Astrocyte of the cerebellum (primary cell): ENCODE measurements at regions not wholly inside any gene's neighbourhood (a gene's known extent, or its start where the extent isn't known, plus 50 kb on each side); places are given as distances from the start of the nearest gene placed in this dataset.

Source experiments
- DNase-seq: peaks from one replicate; pipeline ENCODE4 v3.0.0-alpha.2; 2011; ENCODE audit warnings: low read depth
- H3K4me3 ChIP-seq: 2 replicates; pipeline ENCODE4 v1.5.1; 2011; ENCODE audit warnings: mild to moderate bottlenecking, low read depth, low read length, moderate library complexity
- CTCF ChIP-seq: IDR thresholded peaks from 2 replicates; pipeline ENCODE4 v1.5.1; 2012; ENCODE audit warnings: low read length, low read depth, moderate library complexity, mild to moderate bottlenecking; ENCODE audit errors: missing control alignments
- in situ Hi-C: cut with HindIII; loops from 2 replicates; pipeline ENCODE4 v1.10.0; 2017; ENCODE audit warnings: low sequenced_read_pairs

- no peak for DNase-seq
- in situ Hi-C loops, result no loop called here
Measured at GRCh38 chr13:77387607-77388200, 60.8 kb upstream of the MYCBP2 start.

GRCh38 chr13:77386880-77387606 is 60.1 kb upstream of the MYCBP2 start:
- TF ChIP-seq CTCF, result no peak
- peak; percentile 73 for DNase-seq
- in situ Hi-C loops, result no loop called here
- H3K4me3 ChIP-seq, result no peak overlapping the region

More at GRCh38 chr13:77387607-77388200, 60.8 kb upstream of the MYCBP2 start:
- no peak overlapping the region for H3K4me3 ChIP-seq
- no peak for TF ChIP-seq CTCF

GRCh38 chr13:77386046-77386445 is 59.2 kb upstream of the MYCBP2 start:
- no peak overlapping the region for H3K4me3 ChIP-seq
- DNase-seq, result no peak
- in situ Hi-C loops, result no loop called here
- TF ChIP-seq CTCF, result no peak

GRCh38 chr13:77384999-77385398 is 58.1 kb upstream of the MYCBP2 start:
- DNase-seq, result no peak
- H3K4me3 ChIP-seq, result no peak overlapping the region
- no peak for TF ChIP-seq CTCF
- in situ Hi-C loops, result no loop called here

GRCh38 chr13:77383097-77383496 is 56.2 kb upstream of the MYCBP2 start:
- H3K4me3 ChIP-seq, result no peak overlapping the region
- in situ Hi-C loops, result no loop called here
- TF ChIP-seq CTCF, result no peak
- DNase-seq, result no peak

- in situ Hi-C loops, result no loop called here
- TF ChIP-seq CTCF, result no peak
- DNase-seq, result no peak
- no peak overlapping the region for H3K4me3 ChIP-seq
Measured at GRCh38 chr13:77381059-77381458, 54.2 kb upstream of the MYCBP2 start.
